ENCODE measurements at regions not wholly inside any gene's neighbourhood (a gene's known extent, or its start where the extent isn't known, plus 50 kb on each side); places are given as distances from the start of the nearest gene placed in this dataset.

DNA sequence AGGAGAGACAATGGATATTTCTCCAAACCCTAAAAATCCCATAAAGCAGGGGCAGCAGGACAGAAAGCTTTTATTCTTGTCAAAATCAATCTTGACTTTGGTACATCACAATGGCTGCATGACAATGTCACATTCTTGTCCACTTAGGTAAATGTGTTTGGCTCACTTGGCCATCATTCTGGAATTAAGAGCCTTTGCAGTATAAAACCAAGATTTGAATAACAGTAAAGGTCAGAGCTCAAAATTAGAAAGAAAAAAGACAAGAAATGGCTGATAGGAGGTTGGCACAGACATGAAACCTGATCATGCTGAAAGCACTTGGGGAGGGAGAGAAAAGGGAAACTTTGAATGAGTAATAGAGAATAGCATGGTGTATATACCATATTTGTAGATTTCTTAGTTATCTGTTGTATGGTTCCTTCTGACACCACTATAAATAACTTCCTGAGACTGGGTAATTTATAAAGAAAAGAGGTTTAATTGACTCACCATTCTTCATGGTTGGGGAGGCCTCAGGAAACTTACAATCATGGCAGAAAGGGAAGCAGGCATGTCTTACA lies 158.5 kb upstream of the SGO1 start:
- H3K27ac ChIP-seq (ENCODE audit: low read depth, low read length), result no peak overlapping the region
- TF ChIP-seq CTCF (IDR thresholded peaks at IDR 0.05; ENCODE audit: low read depth, low read length), result no peak
- H3K9me3 ChIP-seq (ENCODE audit: control insufficient read depth, insufficient read depth, low read length), result no peaks in the 10 kb centered on the region
- no peak overlapping the region for H3K4me3 ChIP-seq (ENCODE audit: low read depth, low read length)
- ChIA-PET CTCF (no interaction called here), POLR2A (no interaction called here)
- no peaks in the 10 kb centered on the region for H3K27me3 ChIP-seq (ENCODE audit: control insufficient read depth, insufficient read depth, low read length)
- DNase-seq (ENCODE audit: low read depth, low spot score), result no peak

DNA sequence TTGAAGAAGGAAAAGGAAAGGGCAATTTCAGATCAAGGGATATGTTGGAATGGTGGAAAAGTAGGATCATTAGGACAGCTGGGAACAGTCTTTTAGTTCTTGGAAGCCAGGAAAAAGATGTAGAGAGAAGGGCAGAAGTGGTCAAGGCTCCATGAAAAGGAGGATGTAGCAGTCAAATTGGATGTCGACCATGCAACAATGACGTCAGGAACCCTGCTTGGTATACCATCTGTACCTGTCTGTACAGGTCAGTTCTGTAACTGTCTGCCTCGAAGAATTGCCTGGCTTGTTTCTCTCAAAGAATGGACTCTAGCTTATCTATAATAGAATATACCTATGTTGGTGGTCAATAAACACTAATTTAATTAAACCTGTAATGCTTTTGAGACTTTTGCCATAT lies 157.8 kb upstream of the SGO1 start:
- no peak for TF ChIP-seq CTCF (IDR thresholded peaks at IDR 0.05; ENCODE audit: low read depth, low read length)
- H3K27me3 ChIP-seq (ENCODE audit: control insufficient read depth, insufficient read depth, low read length), result no peaks in the 10 kb centered on the region
- DNase-seq (ENCODE audit: low read depth, low spot score), result no peak
- H3K4me3 ChIP-seq (ENCODE audit: low read depth, low read length), result no peak overlapping the region
- no peak overlapping the region for H3K27ac ChIP-seq (ENCODE audit: low read depth, low read length)
- CTCF ChIA-PET, result no interaction called here
- POLR2A ChIA-PET, result no interaction called here
- H3K9me3 ChIP-seq (ENCODE audit: control insufficient read depth, insufficient read depth, low read length), result no peaks in the 10 kb centered on the region

GRCh38 chr3:20340324-20340928 lies 154.4 kb upstream of the SGO1 start:
- CTCF ChIA-PET, result interaction anchor here (0.6 to 1.9 kb wide), 5 partner anchors 14 to 1554 kb away, joined by 3 to 10 read pairs (median 3); no protein-coding TSS in a partner anchor
- POLR2A ChIA-PET, result no interaction called here
- H3K9me3 ChIP-seq (ENCODE audit: control insufficient read depth, insufficient read depth, low read length), result no peaks in the 10 kb centered on the region

GRCh38 chr3:20336572-20336971 lies 150.6 kb upstream of the SGO1 start:
- no peak overlapping the region for H3K27ac ChIP-seq (ENCODE audit: low read depth, low read length)
- DNase-seq (ENCODE audit: low read depth, low spot score), result no peak
- H3K27me3 ChIP-seq (ENCODE audit: control insufficient read depth, insufficient read depth, low read length), result no peaks in the 10 kb centered on the region
- TF ChIP-seq CTCF (IDR thresholded peaks at IDR 0.05; ENCODE audit: low read depth, low read length), result no peak
- H3K4me3 ChIP-seq (ENCODE audit: low read depth, low read length), result no peak overlapping the region
- POLR2A ChIA-PET, result no interaction called here
- CTCF ChIA-PET, result no interaction called here
- H3K9me3 ChIP-seq (ENCODE audit: control insufficient read depth, insufficient read depth, low read length), result no peaks in the 10 kb centered on the region

More at GRCh38 chr3:20340324-20340928, 154.4 kb upstream of the SGO1 start:
- TF ChIP-seq CTCF (IDR thresholded peaks at IDR 0.05; ENCODE audit: low read depth, low read length), result peak; percentile 90
- H3K27me3 ChIP-seq (ENCODE audit: control insufficient read depth, insufficient read depth, low read length), result no peaks in the 10 kb centered on the region
- no peak overlapping the region for H3K27ac ChIP-seq (ENCODE audit: low read depth, low read length)
- no peak overlapping the region for H3K4me3 ChIP-seq (ENCODE audit: low read depth, low read length)
- peak; percentile 30 for DNase-seq (ENCODE audit: low read depth, low spot score)

- Histone ChIP-seq H3K27me3 (ENCODE audit: control insufficient read depth, insufficient read depth, low read length) (no peaks in the 10 kb centered on the region), H3K4me3 (ENCODE audit: low read depth, low read length) (no peak overlapping the region), H3K9me3 (ENCODE audit: control insufficient read depth, insufficient read depth, low read length) (no peaks in the 10 kb centered on the region), H3K27ac (ENCODE audit: low read depth, low read length) (no peak overlapping the region)
- CTCF ChIA-PET, result no interaction called here
- no peak for DNase-seq (ENCODE audit: low read depth, low spot score)
- no peak for TF ChIP-seq CTCF (IDR thresholded peaks at IDR 0.05; ENCODE audit: low read depth, low read length)
- POLR2A ChIA-PET, result no interaction called here
Measured at GRCh38 chr3:20334842-20335241, 148.8 kb upstream of the SGO1 start.

Measured in AG04450 (cell line).